GM19025 (cell line): ENCODE measurements at regions not wholly inside any gene's neighbourhood (a gene's known extent, or its start where the extent isn't known, plus 50 kb on each side); places are given as distances from the start of the nearest gene placed in this dataset.
A peak's percentile ranks its signal among the peaks of the same experiment; 100 is the strongest.
"Not testable (repeated sequence)": the region's sequence is repeated elsewhere in the genome, so short reads cannot be mapped to it uniquely, and the experiment has no call there.

ENCODE experiments used
- ATAC-seq: cut with Tn5 transposase; IDR thresholded peaks from one replicate; pipeline ENCODE4 v1.9.1; 2021; ENCODE audit warnings: mild to moderate bottlenecking, low read depth, moderate library complexity; ENCODE audit not compliant: unreplicated experiment

GRCh38 chr1:199084293-199084692, 445.5 kb downstream of the PTPRC start:
- no peak for ATAC-seq

DNA sequence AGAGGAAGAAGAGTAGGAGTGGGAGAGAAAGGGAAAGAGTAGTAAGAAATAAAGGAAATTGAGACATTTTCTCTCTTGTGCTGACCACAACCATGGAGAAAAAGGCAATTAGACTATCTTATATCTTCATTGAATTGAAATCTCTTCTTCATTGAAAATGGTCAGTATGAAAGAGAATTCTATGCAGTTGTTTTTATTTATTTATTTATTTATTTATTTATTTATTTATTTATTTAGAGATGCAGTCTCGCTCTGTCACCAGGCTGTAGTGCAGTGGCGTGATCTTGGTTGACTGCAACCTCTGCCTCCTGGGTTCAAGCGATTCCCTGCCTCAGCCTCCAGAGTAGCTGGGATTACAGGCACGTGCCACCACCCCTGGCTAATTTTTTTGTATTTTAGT, 447.1 kb downstream of the PTPRC start:
- no peak for ATAC-seq

DNA sequence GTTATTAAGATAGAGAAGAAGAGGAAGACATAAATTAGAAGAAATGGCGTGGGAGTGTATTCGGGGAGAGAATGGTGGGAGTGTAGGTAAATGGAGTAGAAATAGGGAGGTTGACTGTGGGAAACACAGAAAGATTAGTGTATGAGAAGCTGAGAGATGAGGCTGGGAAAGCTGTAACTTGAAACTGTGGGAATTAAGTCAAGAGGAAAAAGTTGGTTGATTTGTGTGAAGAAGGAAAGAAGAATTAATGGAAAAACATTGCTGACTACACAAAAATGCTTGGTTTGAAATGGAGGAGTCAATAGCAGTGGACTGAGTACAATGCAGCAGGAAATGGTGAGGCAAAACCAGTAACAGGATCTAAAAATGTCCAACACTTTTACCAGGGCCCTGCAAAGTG, 448.3 kb downstream of the PTPRC start:
- no peak for ATAC-seq

DNA sequence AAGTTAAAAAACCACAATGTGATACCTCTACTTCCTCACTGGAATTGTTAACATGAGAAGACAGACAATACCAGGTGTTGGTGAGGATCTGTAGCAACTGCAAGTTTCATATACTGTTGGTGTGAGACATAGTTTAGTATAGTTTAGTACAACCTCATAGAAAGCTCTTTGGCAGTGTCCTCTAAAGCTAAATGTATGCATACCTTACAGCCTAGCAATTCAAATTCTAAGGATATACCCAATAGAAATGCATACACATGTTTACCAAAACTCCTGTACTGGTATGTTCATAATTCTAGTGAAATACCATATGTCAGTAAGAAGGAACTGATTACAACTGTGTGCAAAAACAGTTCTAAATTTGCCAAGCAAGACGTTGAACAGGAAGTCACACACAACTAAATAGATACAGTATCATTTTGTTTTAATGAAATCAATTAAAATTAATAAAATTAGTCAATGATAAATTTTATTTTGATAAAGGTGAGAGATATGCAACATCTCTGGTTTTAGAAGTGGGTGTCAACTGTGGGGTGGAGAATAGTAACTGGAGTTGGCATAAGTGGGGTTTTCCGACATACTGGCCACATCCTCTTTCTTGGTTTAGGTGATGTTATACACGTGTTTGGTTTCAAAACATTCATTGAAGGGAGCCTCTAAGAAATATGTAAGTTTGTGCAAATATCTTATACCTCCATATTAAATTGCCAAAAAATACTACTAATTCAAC, 450.7 kb downstream of the PTPRC start:
- peak; percentile 89 for ATAC-seq

GRCh38 chr1:199095628-199096027, 456.8 kb downstream of the PTPRC start:
- ATAC-seq, result not testable (repeated sequence)

DNA sequence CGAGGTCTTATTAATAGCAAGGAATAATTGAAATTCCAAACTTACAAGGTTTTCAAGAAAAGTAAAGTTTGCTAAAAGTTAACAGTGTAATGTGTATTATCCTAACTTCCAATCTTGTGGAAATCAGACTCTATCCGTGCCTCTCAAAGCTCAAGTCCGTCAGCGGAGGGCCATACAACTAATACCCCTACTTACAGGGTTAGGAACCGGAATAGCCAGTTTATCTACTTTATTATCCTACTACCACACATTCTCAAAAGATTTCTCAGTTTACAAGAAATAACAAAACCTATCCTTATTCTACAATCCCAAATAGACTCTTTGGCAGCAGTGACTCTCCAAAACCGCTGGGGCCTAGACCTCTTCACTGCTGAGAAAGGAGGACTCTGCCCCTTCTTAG, 457.8 kb downstream of the PTPRC start:
- no peak for ATAC-seq

- ATAC-seq, result no peak
Measured at GRCh38 chr1:199098468-199098867, 459.6 kb downstream of the PTPRC start.

DNA sequence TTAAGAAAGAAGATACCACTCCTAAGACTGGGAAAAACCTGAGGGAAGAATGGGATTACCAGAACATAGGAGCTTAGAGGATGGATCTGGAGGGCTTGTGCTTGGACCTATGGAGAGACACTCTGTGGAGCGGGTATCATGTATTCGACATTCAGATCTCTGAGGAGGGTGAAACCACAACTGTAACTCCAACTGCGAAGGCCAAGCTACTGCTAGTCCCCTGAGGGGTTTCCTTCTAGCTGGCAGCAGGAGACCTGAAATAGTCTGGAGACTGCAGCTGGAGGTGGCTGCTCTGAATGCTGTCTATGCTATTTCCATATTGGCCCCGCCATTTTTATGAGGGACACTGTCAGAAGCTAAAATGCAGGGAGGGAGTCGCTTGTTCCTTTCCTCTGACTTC, 462.3 kb downstream of the PTPRC start:
- no peak for ATAC-seq

GRCh38 chr1:199101635-199102034, 462.8 kb downstream of the PTPRC start:
- no peak for ATAC-seq

GRCh38 chr1:199102239-199102638, 463.4 kb downstream of the PTPRC start:
- ATAC-seq, result peak; percentile 81

DNA sequence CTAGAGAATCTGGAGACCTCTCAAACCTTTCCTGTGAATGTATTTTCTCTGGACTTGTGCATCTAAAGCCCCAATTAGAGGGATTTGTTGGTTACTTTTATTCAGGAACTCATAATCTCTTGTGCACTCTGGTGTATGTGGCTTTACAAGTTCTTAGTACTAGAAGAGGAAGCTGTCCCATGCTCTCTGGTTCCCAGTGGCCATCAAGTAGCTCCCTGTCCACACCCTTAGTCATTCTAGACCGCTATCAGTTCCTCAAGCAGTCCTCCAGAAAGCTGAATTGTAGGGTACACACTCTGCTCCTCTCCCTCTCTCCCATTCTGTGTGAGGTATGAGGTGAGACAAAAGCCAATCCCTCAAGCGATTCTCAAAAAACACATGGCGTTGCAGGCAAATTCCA, 470.3 kb downstream of the PTPRC start:
- no peak for ATAC-seq

DNA sequence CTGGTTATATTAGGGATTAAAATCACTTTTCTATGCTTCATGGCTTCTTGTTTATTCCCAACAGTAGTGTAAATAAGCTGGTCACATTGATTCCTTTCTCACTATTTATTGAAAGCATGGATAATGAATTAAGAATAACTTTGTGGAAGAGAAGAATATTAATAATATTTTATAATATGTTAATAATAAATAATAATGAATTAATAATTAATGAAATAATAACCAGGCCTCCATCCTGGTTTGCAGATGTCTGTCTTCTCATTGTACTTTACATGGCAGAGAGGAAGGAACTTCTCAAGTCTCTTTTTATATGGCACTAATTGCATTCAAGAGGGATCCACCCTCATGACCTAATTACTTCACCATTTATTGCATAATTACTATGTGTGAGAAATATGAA, 473.5 kb downstream of the PTPRC start:
- ATAC-seq, result no peak

- ATAC-seq, result no peak
Measured at GRCh38 chr1:199113265-199113869, 474.5 kb downstream of the PTPRC start.

DNA sequence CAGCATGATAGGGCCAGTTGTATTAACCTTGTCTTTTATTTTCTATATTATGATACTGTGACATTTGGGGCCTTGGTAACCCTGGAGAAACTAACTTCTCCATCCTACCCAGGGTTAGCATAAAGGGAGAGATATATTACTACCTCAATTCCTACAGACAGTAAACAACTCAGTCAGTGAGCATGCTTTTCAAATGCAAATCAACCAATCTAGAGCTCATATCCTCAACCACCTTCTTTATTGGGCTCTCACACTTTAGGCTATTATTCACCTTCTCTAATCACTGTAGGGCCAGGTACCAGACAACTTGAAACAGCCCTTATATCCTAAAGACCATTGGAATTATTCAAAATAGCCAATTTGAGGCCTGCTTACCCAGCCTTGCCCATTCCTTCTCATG, 477.6 kb downstream of the PTPRC start:
- ATAC-seq, result no peak

- no peak for ATAC-seq
Measured at GRCh38 chr1:199121047-199121446, 482.2 kb downstream of the PTPRC start.

DNA sequence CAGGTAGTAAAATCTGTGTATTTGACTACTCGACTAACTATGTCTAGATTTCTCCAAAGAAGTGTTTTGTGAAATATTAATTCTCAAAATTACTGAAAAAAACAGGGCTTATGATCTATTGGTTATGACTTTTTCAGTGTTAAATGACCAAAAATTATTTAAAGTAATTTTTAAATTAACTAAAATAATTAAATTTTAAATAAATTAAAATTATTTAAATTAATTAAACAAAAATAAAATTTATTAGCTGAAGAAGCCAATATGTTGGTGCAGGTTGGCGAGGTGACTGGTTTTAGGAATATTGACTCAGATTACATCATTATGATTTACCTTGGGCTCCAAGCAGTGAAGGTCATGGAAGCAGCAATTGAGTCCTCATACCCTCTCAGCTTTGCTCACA, 483.2 kb downstream of the PTPRC start:
- ATAC-seq, result no peak

GRCh38 chr1:199122532-199123311, 483.9 kb downstream of the PTPRC start:
- no peak for ATAC-seq

DNA sequence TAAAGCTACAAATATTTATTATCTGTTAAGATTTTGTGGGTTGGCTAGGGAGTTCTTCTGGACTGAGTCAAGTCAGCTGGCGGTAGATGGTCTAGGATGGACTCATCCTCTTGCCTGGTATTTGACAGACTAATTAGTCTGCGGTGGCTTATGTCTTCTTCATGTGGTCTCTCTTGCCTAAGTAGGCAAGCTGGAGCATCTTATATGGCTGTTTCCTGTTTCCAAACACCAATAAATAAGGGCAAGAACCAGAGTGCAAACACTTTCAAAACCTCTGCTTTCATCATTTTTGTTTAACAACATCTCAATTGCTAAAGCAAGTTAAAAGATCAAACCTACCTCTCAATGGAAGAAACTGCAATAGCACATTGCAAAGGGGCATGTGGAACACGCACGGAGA, 484.8 kb downstream of the PTPRC start:
- no peak for ATAC-seq

- no peak for ATAC-seq
Measured at GRCh38 chr1:199124351-199124750, 485.5 kb downstream of the PTPRC start.

- no peak for ATAC-seq
Measured at GRCh38 chr1:199129247-199129646, 490.4 kb downstream of the PTPRC start.

GRCh38 chr1:199132006-199132405, 493.2 kb downstream of the PTPRC start:
- no peak for ATAC-seq

GRCh38 chr1:199135901-199136300, 497.1 kb downstream of the PTPRC start:
- no peak for ATAC-seq
